ENCODE measurements at regions not wholly inside any gene's neighbourhood (a gene's known extent, or its start where the extent isn't known, plus 50 kb on each side); places are given as distances from the start of the nearest gene placed in this dataset.

DNA sequence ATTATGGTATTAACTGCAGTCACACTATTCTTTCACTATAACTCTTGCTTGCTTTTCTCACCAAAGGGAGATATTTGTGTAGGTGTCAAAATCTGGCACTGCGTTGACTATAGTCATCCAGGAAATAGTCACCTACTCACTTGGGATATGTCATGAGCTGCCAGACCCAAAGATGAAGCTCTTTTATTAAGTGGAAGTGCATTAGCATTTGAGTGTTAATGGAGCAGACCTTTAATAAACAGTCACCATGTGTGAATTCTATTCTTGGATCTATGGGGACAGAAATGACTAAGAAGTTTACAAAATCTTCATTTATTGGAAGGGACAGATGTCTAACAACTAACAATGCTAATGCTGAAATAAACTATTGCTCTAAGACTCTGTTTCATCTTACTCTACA lies 130.1 kb upstream of the NEDD9 start:
- TF ChIP-seq, protein P1, sequence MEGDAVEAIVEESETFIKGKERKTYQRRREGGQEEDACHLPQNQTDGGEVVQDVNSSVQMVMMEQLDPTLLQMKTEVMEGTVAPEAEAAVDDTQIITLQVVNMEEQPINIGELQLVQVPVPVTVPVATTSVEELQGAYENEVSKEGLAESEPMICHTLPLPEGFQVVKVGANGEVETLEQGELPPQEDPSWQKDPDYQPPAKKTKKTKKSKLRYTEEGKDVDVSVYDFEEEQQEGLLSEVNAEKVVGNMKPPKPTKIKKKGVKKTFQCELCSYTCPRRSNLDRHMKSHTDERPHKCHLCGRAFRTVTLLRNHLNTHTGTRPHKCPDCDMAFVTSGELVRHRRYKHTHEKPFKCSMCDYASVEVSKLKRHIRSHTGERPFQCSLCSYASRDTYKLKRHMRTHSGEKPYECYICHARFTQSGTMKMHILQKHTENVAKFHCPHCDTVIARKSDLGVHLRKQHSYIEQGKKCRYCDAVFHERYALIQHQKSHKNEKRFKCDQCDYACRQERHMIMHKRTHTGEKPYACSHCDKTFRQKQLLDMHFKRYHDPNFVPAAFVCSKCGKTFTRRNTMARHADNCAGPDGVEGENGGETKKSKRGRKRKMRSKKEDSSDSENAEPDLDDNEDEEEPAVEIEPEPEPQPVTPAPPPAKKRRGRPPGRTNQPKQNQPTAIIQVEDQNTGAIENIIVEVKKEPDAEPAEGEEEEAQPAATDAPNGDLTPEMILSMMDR (IDR thresholded peaks at IDR 0.05), result no peak
- TF ChIP-seq RAD21 (IDR thresholded peaks at IDR 0.05; ENCODE audit: low read length), result no peak
- TF ChIP-seq GATA2 (CRISPR knock-in tag; IDR thresholded peaks at IDR 0.05), result no peak
- no peak for TF ChIP-seq POLR2AphosphoS5 (IDR thresholded peaks at IDR 0.05; ENCODE audit: low read depth, low read length)
- TF ChIP-seq, protein P2, sequence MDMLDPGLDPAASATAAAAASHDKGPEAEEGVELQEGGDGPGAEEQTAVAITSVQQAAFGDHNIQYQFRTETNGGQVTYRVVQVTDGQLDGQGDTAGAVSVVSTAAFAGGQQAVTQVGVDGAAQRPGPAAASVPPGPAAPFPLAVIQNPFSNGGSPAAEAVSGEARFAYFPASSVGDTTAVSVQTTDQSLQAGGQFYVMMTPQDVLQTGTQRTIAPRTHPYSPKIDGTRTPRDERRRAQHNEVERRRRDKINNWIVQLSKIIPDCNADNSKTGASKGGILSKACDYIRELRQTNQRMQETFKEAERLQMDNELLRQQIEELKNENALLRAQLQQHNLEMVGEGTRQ (IDR thresholded peaks at IDR 0.05; ENCODE audit: borderline replicate concordance, low read depth, low read length), result no peak
- no peak for TF ChIP-seq NFIC (IDR thresholded peaks at IDR 0.05; ENCODE audit: borderline replicate concordance)
- TF ChIP-seq SMC3 (IDR thresholded peaks at IDR 0.05; ENCODE audit: low read depth, low read length), result no peak
- no peak for TF ChIP-seq EP300 (IDR thresholded peaks at IDR 0.05; ENCODE audit: borderline replicate concordance in 1 of 2, low read depth in 1 of 2, low read length in 1 of 2)
- TF ChIP-seq SIN3A (IDR thresholded peaks at IDR 0.05; ENCODE audit: borderline replicate concordance, low read depth, low read length), result no peak
- no peak for TF ChIP-seq GABPA (IDR thresholded peaks at IDR 0.05; ENCODE audit: low read depth)
- TF ChIP-seq, protein P3, sequence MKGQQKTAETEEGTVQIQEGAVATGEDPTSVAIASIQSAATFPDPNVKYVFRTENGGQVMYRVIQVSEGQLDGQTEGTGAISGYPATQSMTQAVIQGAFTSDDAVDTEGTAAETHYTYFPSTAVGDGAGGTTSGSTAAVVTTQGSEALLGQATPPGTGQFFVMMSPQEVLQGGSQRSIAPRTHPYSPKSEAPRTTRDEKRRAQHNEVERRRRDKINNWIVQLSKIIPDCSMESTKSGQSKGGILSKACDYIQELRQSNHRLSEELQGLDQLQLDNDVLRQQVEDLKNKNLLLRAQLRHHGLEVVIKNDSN (IDR thresholded peaks at IDR 0.05; ENCODE audit: borderline replicate concordance, low read depth), result no peak
- no peak for TF ChIP-seq FOXM1 (IDR thresholded peaks at IDR 0.05; ENCODE audit: low read depth)
- TF ChIP-seq MXI1 (IDR thresholded peaks at IDR 0.05; ENCODE audit: low read depth, low read length), result no peak
